ENCODE measurements at regions not wholly inside any gene's neighbourhood (a gene's known extent, or its start where the extent isn't known, plus 50 kb on each side); places are given as distances from the start of the nearest gene placed in this dataset.

DNA sequence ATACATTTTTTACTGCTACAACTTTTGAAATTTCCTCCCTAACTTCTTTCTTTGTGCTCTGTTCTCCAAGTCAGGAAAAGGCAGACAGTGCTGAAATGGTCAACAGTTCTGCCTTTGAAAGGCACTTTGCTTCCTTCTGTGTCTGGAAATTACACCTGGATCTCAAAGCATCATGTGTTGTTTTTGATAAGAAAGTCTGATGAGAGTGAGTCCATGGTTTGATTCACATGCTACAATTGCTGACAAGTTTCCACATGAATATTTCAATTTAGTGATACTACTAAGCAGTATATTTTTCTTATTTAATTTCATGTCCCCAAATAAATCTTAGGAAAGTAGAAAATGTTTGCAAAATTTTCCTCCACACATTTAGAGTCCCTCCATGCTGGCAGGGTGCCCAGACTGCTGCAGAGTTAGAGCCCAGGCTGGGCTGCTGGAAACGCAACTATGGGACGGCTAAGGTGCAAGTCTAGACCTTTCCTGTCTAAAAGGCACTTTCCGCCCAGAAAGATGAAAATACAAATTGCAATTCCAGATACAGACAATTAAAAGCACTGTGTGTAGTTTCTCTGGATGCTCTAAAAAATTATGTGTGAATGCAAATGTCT lies 96.6 kb upstream of the RUNX1 start:
- Histone ChIP-seq H3K27ac (no peak overlapping the region), H3K4me3 (no peak overlapping the region), H3K27me3 (peaks cover 0 to 10% (median 5%) of the 10 kb centered on the region in 7 donors), H3K4me1 (no peaks in the 10 kb centered on the region), H3K9me3 (peaks cover 0 to 7% (median 0%) of the 10 kb centered on the region in 11 donors), H3K36me3 (no peaks in the 10 kb centered on the region)
- DNase-seq (peak in 1 of 2 donors; percentile 16), ATAC-seq (no peak)
- intact Hi-C loops (cut with DNase I): no loop called here
- WGBS, 2 donors: 58 to 59% methylated on average over 3 of the region's 3 CpGs
- TF ChIP-seq, protein P1, sequence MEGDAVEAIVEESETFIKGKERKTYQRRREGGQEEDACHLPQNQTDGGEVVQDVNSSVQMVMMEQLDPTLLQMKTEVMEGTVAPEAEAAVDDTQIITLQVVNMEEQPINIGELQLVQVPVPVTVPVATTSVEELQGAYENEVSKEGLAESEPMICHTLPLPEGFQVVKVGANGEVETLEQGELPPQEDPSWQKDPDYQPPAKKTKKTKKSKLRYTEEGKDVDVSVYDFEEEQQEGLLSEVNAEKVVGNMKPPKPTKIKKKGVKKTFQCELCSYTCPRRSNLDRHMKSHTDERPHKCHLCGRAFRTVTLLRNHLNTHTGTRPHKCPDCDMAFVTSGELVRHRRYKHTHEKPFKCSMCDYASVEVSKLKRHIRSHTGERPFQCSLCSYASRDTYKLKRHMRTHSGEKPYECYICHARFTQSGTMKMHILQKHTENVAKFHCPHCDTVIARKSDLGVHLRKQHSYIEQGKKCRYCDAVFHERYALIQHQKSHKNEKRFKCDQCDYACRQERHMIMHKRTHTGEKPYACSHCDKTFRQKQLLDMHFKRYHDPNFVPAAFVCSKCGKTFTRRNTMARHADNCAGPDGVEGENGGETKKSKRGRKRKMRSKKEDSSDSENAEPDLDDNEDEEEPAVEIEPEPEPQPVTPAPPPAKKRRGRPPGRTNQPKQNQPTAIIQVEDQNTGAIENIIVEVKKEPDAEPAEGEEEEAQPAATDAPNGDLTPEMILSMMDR (IDR thresholded peaks at IDR 0.05): no peak

DNA sequence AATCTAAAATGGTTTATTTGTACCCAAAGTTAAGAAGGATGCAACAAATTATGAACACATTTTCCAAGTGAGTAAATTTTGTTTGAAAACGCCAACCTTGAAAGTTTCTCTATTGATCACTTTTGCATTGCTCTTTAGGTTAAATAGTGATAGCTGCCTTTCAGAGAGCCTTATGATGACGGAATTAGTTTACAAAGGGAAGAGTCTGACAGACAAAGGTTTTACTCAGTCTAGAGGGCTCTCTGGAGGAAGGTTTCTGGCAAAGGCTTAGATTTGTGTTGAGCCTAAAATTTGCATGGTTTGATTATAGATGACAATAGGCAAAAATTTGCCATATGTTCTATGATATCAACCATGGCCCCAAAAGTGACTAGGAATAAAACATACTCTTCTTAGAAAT lies 95.9 kb upstream of the RUNX1 start:
- TF ChIP-seq, protein P1 (IDR thresholded peaks at IDR 0.05): no peak
- no peak for ATAC-seq
- Histone ChIP-seq H3K27ac (no peak overlapping the region), H3K4me3 (no peak overlapping the region), H3K27me3 (peaks cover 0 to 10% (median 5%) of the 10 kb centered on the region in 7 donors), H3K9me3 (peaks cover 0 to under 1% (median 0%) of the 10 kb centered on the region in 11 donors), H3K36me3 (no peaks in the 10 kb centered on the region), H3K4me1 (no peaks in the 10 kb centered on the region)
- 76 to 78% methylated on average over 2 of the region's 2 CpGs for WGBS, 2 donors
- intact Hi-C loops (cut with DNase I): no loop called here
- DNase-seq: no peak

DNA sequence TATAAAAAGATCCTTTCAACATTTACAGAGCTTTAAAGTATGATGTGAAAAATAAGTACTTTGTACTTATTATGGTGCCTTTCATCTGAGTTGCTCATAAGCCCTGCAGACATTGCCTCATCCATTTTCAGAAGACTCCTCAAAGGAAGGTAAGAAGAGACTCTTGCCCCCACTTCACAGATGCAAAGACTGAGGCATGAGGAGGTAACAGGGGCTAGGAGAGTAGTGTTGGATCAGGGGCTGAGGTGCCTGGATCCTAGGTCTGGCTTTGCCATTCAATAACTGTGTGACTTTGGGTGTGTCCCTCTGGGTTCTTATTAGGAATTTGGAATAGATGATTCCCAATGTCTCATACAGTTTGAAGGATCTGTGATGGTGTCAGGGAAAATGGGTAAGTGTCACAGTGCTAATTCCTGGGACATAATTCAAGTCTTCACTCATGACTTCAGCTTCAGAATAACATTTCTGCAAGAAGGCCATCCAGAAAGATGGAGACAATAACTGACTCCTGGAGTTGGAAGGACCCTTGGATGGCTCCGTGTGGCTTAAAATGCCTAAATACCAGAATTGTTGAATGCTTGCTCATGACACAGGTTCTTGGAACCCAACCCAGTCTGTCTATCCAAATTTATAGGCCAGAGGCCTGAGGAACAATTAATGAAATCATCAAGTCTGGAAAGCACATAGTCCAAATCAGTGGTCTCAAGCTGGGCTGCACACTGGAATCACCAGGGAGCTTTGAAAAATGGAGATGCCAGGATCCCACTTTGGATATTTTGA lies 93.1 kb upstream of the RUNX1 start:
- Histone ChIP-seq H3K27me3 (peaks cover 0 to 5% (median 0%) of the 10 kb centered on the region in 7 donors), H3K4me1 (no peaks in the 10 kb centered on the region), H3K36me3 (no peaks in the 10 kb centered on the region), H3K9me3 (no peaks in the 10 kb centered on the region), H3K27ac (no peak overlapping the region), H3K4me3 (no peak overlapping the region)
- intact Hi-C loops (cut with DNase I): no loop called here
- 84 to 85% methylated on average over 1 of the region's 1 CpG for WGBS, 2 donors
- ATAC-seq: no peak
- DNase-seq: no peak
- TF ChIP-seq, protein P1 (IDR thresholded peaks at IDR 0.05): no peak

DNA sequence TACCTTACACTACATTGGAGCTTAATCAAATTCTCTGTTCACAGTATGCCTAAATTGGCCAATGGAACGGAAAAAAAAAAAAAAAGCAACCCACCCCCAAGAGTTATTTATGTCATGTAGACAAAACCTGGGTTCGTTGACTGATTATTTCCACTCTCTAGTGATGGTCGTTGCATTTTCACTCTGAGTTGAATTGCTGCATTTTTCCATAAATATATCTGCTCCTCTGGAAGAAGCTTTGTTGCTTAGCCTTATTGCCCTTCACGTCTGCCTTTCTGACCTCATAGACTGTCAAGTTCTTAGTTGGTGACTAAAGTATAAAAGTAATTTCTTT lies 90.2 kb upstream of the RUNX1 start:
- ATAC-seq: no peak

More for the DNA sequence above, 90.2 kb upstream of the RUNX1 start:
- H3K4me1 ChIP-seq: peaks cover 0 to 9% (median 0%) of the 10 kb centered on the region in 9 donors
- TF ChIP-seq, protein P1 (IDR thresholded peaks at IDR 0.05): no peak
- H3K27ac ChIP-seq: no peak overlapping the region
- H3K27me3 ChIP-seq: peaks cover 0 to 5% (median 0%) of the 10 kb centered on the region in 7 donors
- H3K36me3 ChIP-seq: no peaks in the 10 kb centered on the region
- no peaks in the 10 kb centered on the region for H3K9me3 ChIP-seq
- DNase-seq: no peak
- WGBS, 2 donors: 64 to 67% methylated on average over 4 of the region's 4 CpGs
- no peak overlapping the region for H3K4me3 ChIP-seq
- intact Hi-C loops (cut with DNase I): no loop called here

Data from heart right ventricle (tissue), 16 donors.